CD14-positive monocyte (primary cell): ENCODE measurements at regions not wholly inside any gene's neighbourhood (a gene's known extent, or its start where the extent isn't known, plus 50 kb on each side); places are given as distances from the start of the nearest gene placed in this dataset.
"Not testable (repeated sequence)": the region's sequence is repeated elsewhere in the genome, so short reads cannot be mapped to it uniquely, and the experiment has no call there.

Experiments
- DNase-seq, 3 donors: peaks; one replicate each; pipeline ENCODE4 v3.0.0-alpha.2; 2011 to 2022
- H2AFZ ChIP-seq: 2 replicates; pipeline ENCODE4 v1.6.0; 2012; ENCODE audit warnings: mild to moderate bottlenecking, low read depth, low read length, inconsistent platforms; ENCODE audit not compliant: insufficient read depth, poor library complexity, severe bottlenecking
- H3K27ac ChIP-seq, 2 donors: 1 replicate in 1 of 2; 2 replicates in 1 of 2; pipeline ENCODE4 v1.5.1; 2012 to 2013; ENCODE audit warnings: low read length in 2 of 2, control low read depth in 1 of 2, inconsistent platforms in 1 of 2, low read depth in 1 of 2, mild to moderate bottlenecking in 1 of 2
- H3K27me3 ChIP-seq, 2 donors: one replicate each; pipeline versions ENCODE4 v1.6.0 to v1.6.1; 2011 to 2013; ENCODE audit warnings: low read length in 2 of 2; ENCODE audit not compliant: control insufficient read depth in 2 of 2, insufficient read depth in 2 of 2
- H3K36me3 ChIP-seq, 2 donors: replicated peaks in 1 of 2; 1 replicate in 1 of 2; 2 replicates in 1 of 2; pipeline versions ENCODE4 v1.5.1 to v1.6.1; 2012 to 2013; ENCODE audit warnings: low read length in 2 of 2, control low read depth in 1 of 2, inconsistent platforms in 1 of 2, mild to moderate bottlenecking in 1 of 2; ENCODE audit not compliant: insufficient read depth in 2 of 2, control insufficient read depth in 1 of 2
- H3K4me1 ChIP-seq, 2 donors: 1 replicate in 1 of 2; 2 replicates in 1 of 2; pipeline versions ENCODE4 v1.5.1 to v1.6.1; 2012 to 2013; ENCODE audit warnings: low read length in 2 of 2, control low read depth in 1 of 2, inconsistent platforms in 1 of 2, mild to moderate bottlenecking in 1 of 2, moderate library complexity in 1 of 2; ENCODE audit not compliant: insufficient read depth in 2 of 2, control insufficient read depth in 1 of 2
- H3K4me2 ChIP-seq: replicated peaks from 2 replicates; pipeline ENCODE3; 2012; ENCODE audit warnings: low read length, moderate library complexity, mild to moderate bottlenecking; ENCODE audit not compliant: poor library complexity, severe bottlenecking; ENCODE audit errors: extremely low read depth
- H3K4me3 ChIP-seq, 3 experiments: fragments of 200-600 bp in 1 of 3; sonication (generic) in 1 of 3; replicated peaks in 1 of 3; 1 replicate in 2 of 3; 2 replicates in 1 of 3; pipeline ENCODE4 v1.5.1; 2011 to 2013; ENCODE audit warnings: low read length in 3 of 3, mild to moderate bottlenecking in 3 of 3, control low read depth in 2 of 3, low read depth in 2 of 3, inconsistent platforms in 1 of 3, moderate library complexity in 1 of 3
- H3K79me2 ChIP-seq: 2 replicates; pipeline ENCODE4 v1.6.0; 2012; ENCODE audit warnings: mild to moderate bottlenecking, control low read depth, inconsistent platforms, low read length, moderate library complexity; ENCODE audit not compliant: insufficient read depth
- H3K9ac ChIP-seq: 2 replicates; pipeline ENCODE4 v1.6.0; 2017; ENCODE audit warnings: low read length, mild to moderate bottlenecking; ENCODE audit not compliant: insufficient read depth, poor library complexity, severe bottlenecking
- H3K9me3 ChIP-seq, 2 donors: replicated peaks in 1 of 2; 1 replicate in 1 of 2; 2 replicates in 1 of 2; pipeline versions ENCODE4 v1.5.1 to v1.6.1; 2012 to 2013; ENCODE audit warnings: low read length in 2 of 2, control low read depth in 1 of 2; ENCODE audit not compliant: control insufficient read depth in 1 of 2, insufficient read depth in 1 of 2
- H4K20me1 ChIP-seq: 2 replicates; pipeline ENCODE4 v1.6.0; 2012; ENCODE audit warnings: mild to moderate bottlenecking, low read length, control low read depth, moderate library complexity; ENCODE audit not compliant: insufficient read depth
- H3K27ac Mint-ChIP-seq, 7 donors: one replicate each; pipeline ENCODE4 v1.8.0; 2020; ENCODE audit warnings: mild to moderate bottlenecking in 7 of 7, mixed read lengths in 7 of 7, moderate library complexity in 6 of 7, inconsistent platforms in 2 of 7
- H3K27me3 Mint-ChIP-seq, 3 donors: one replicate each; pipeline ENCODE4 v1.8.0; 2021 to 2022; ENCODE audit warnings: low read depth in 3 of 3, mild to moderate bottlenecking in 3 of 3, mixed read lengths in 3 of 3, moderate library complexity in 3 of 3, inconsistent platforms in 1 of 3
- H3K36me3 Mint-ChIP-seq, 2 donors: one replicate each; pipeline ENCODE4 v1.8.0; 2020; ENCODE audit warnings: mixed read lengths in 2 of 2, inconsistent platforms in 1 of 2, mild to moderate bottlenecking in 1 of 2
- H3K4me1 Mint-ChIP-seq: one replicate; pipeline ENCODE4 v1.8.0; 2020; ENCODE audit warnings: mild to moderate bottlenecking, mixed read lengths
- H3K4me3 Mint-ChIP-seq, 2 donors: one replicate each; pipeline ENCODE4 v1.8.0; 2020; ENCODE audit warnings: mild to moderate bottlenecking in 2 of 2, mixed read lengths in 2 of 2, moderate library complexity in 1 of 2
- H3K9me3 Mint-ChIP-seq, 7 donors: one replicate each; pipeline ENCODE4 v1.8.0; 2020 to 2022; ENCODE audit warnings: mixed read lengths in 7 of 7, mild to moderate bottlenecking in 6 of 7, moderate library complexity in 6 of 7, inconsistent platforms in 2 of 7
- WGBS: methylation state at CpG from one replicate; pipeline ENCODE4 v1.1.5; 2013; ENCODE audit warnings: missing lambda C conversion rate; ENCODE audit not compliant: insufficient coverage; 5-methylcytosine and 5-hydroxymethylcytosine counted together
- intact Hi-C, 2 donors: fragments of 100-400 bp; cut with micrococcal nuclease; formaldehyde crosslinking; loops; one replicate each; pipeline versions ENCODE4 v1.15.0 to v1.15.1; 2023
- TF ChIP-seq, protein P1 (sequence below): fragments of 200-600 bp; IDR thresholded peaks from one replicate; pipeline ENCODE4 v1.8.0; 2022; ENCODE audit warnings: antibody characterized with exemption, mild to moderate bottlenecking

DNA sequence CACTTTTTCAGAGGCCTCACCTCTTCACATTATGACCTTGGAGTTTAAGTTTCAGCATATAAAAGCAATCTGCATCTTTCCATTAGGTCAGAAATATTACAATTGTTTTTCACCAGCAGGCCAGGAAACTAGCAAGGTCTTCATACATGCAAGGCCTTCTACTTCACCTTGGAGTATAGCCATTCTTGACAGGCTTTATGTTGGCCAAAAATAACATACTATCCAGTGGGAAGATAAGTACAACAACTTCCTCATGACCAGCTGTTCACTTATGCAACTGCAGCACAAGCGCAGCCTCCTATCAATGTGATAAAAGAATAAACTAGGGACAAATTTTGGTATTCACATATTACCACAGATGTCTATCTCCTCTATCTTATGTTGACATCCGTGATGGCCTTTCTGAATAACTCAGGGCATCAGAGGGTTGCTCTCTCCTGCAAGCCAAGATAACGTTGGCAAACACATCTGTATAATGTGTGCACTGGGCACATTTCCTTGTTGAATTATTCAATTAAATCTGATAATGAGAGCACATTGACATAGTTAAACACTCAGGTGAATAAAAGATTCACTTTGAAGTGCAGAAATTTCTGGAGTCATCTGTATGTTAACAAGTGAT is 239.8 kb downstream of the FZD1 start:
- no peak overlapping the region for H3K27ac ChIP-seq
- TF ChIP-seq, protein P1, sequence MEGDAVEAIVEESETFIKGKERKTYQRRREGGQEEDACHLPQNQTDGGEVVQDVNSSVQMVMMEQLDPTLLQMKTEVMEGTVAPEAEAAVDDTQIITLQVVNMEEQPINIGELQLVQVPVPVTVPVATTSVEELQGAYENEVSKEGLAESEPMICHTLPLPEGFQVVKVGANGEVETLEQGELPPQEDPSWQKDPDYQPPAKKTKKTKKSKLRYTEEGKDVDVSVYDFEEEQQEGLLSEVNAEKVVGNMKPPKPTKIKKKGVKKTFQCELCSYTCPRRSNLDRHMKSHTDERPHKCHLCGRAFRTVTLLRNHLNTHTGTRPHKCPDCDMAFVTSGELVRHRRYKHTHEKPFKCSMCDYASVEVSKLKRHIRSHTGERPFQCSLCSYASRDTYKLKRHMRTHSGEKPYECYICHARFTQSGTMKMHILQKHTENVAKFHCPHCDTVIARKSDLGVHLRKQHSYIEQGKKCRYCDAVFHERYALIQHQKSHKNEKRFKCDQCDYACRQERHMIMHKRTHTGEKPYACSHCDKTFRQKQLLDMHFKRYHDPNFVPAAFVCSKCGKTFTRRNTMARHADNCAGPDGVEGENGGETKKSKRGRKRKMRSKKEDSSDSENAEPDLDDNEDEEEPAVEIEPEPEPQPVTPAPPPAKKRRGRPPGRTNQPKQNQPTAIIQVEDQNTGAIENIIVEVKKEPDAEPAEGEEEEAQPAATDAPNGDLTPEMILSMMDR, result no peak
- peaks cover 0 to 10% of the 10 kb centered on the region in 2 donors for H3K9me3 ChIP-seq
- DNase-seq, result no peak
- H3K4me2 ChIP-seq, result no peak overlapping the region
- no peaks in the 10 kb centered on the region for H3K4me1 ChIP-seq
- no peak overlapping the region for H3K9ac ChIP-seq
- no peaks in the 10 kb centered on the region for H4K20me1 ChIP-seq
- H3K4me3 ChIP-seq, result no peak overlapping the region
- Mint-ChIP-seq H3K36me3 (no peaks in the 10 kb centered on the region), H3K4me3 (no peak overlapping the region), H3K4me1 (no peaks in the 10 kb centered on the region), H3K9me3 (peaks cover 7 to 13% (median 9%) of the 10 kb centered on the region in 7 donors), H3K27ac (no peak overlapping the region), H3K27me3 (peaks cover 0 to 3% (median 2%) of the 10 kb centered on the region in 3 donors)
- intact Hi-C loops, result no loop called here
- H3K79me2 ChIP-seq, result no peaks in the 10 kb centered on the region
- H2AFZ ChIP-seq, result no peak overlapping the region
- WGBS, result no CpG with 5 or more reads among the region's 3 CpGs
- no peaks in the 10 kb centered on the region for H3K36me3 ChIP-seq
- H3K27me3 ChIP-seq, result no peaks in the 10 kb centered on the region

DNA sequence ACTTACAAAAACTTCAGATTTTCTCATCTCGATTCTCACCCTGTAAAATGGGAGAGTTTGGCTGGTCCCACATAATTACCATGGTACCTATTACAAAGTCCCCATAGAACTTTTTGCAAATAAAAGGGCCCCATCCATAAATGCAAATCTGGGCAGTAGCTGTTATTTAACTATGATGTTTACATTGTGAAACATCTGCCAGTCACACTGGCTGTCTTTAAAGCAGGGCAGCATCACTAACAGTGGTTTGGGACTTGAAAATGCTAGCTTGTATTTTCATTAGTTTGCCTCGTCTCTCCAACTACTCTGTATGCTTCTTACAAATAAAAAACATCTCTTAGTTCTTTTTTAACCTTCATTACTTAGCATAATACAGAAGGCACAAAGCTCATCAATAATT is 240.7 kb downstream of the FZD1 start:
- no peak overlapping the region for H3K9ac ChIP-seq
- Mint-ChIP-seq H3K27ac (no peak overlapping the region), H3K4me3 (no peak overlapping the region), H3K9me3 (peaks cover 5 to 15% (median 11%) of the 10 kb centered on the region in 7 donors), H3K4me1 (no peaks in the 10 kb centered on the region), H3K36me3 (no peaks in the 10 kb centered on the region), H3K27me3 (peaks cover 0 to 2% (median 2%) of the 10 kb centered on the region in 3 donors)
- H3K4me1 ChIP-seq, result no peaks in the 10 kb centered on the region
- TF ChIP-seq, protein P1, result no peak
- H4K20me1 ChIP-seq, result no peaks in the 10 kb centered on the region
- H3K27me3 ChIP-seq, result no peaks in the 10 kb centered on the region
- H3K9me3 ChIP-seq, result peaks cover 0 to 10% of the 10 kb centered on the region in 2 donors
- H3K36me3 ChIP-seq, result no peaks in the 10 kb centered on the region
- H3K27ac ChIP-seq, result no peak overlapping the region
- H3K4me2 ChIP-seq, result no peak overlapping the region
- H2AFZ ChIP-seq, result no peak overlapping the region
- no peaks in the 10 kb centered on the region for H3K79me2 ChIP-seq
- no peak for DNase-seq
- H3K4me3 ChIP-seq, result no peak overlapping the region
- no CpG with 5 or more reads among the region's 2 CpGs for WGBS
- intact Hi-C loops, result no loop called here

DNA sequence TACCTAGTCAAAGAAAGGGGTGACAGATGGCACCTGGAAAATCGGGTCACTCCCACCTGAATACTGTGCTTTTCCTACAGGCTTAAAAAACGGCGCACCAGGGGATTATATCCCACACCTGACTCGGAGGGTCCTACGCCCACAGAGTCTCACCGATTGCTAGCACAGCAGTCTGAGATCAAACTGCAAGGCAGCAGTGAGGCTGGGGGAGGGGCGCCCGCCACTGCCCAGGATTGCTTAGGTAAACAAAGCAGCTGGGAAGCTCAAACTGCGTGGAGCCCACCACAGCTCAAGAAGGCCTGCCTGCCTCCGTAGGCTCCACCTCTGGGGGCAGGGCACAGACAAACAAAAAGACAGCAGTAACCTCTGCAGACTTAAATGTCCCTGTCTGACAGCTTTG is 242.7 kb downstream of the FZD1 start:
- H3K4me1 ChIP-seq, H3K9ac ChIP-seq, H3K27me3 ChIP-seq, H3K36me3 Mint-ChIP-seq, H4K20me1 ChIP-seq, H3K27ac ChIP-seq, H3K4me1 Mint-ChIP-seq, H3K4me3 Mint-ChIP-seq, H2AFZ ChIP-seq, H3K27me3 Mint-ChIP-seq, DNase-seq, H3K79me2 ChIP-seq, H3K27ac Mint-ChIP-seq, intact Hi-C loops, H3K4me2 ChIP-seq, H3K9me3 Mint-ChIP-seq, H3K9me3 ChIP-seq, H3K4me3 ChIP-seq, H3K36me3 ChIP-seq: not testable (repeated sequence)
- WGBS, result 92% methylated on average over 6 of the region's 10 CpGs
